Endothelial cell of umbilical vein (primary cell): ENCODE measurements at regions not wholly inside any gene's neighbourhood (a gene's known extent, or its start where the extent isn't known, plus 50 kb on each side); places are given as distances from the start of the nearest gene placed in this dataset.
"Not testable (repeated sequence)": the region's sequence is repeated elsewhere in the genome, so short reads cannot be mapped to it uniquely, and the experiment has no call there.

Experiments
- BruUV-seq: library from RNA; stranded (reverse); fragments of 400-500 nt; replicated peaks from 2 replicates; lab custom pipeline; 2021; lab: Mats Ljungman, UMichigan
- CTCF ChIA-PET: fragments of 300-600, 350-600 bp; sonication (Branson Sonifier 250); formaldehyde crosslinking; loops from one replicate; lab custom pipeline; 2021; ENCODE audit warnings: antibody characterized with exemption, inconsistent platforms; lab: Charles Lee
- POLR2A ChIA-PET: fragments of 300-600, 350-600 bp; sonication (Branson Sonifier 250); formaldehyde crosslinking; loops from one replicate; lab custom pipeline; 2021; ENCODE audit warnings: antibody characterized with exemption, inconsistent platforms; lab: Charles Lee
- DNase-seq: peaks from one replicate; pipeline ENCODE4 v3.0.0-alpha.2; 2011; ENCODE audit warnings: low read depth, low spot score
- FAIRE-seq: peaks from 2 replicates; lab custom pipeline; 2011; peaks lifted over from hg19 to GRCh38; lab: Jason Lieb, UNC
- H2AFZ ChIP-seq: 2 replicates; pipeline ENCODE4 v1.6.0; 2012; ENCODE audit warnings: low read depth, low read length, control low read depth, inconsistent platforms
- H3K27ac ChIP-seq: 2 replicates; pipeline ENCODE4 v1.5.1; 2011; ENCODE audit warnings: low read depth, mild to moderate bottlenecking, control low read depth, low read length, moderate library complexity; ENCODE audit not compliant: insufficient read depth
- H3K27me3 ChIP-seq, 2 experiments: 2 replicates each; pipeline versions ENCODE4 v1.6.0 to v1.6.1; 2011; ENCODE audit warnings: low read length in 2 of 2, mixed read lengths in 1 of 2; ENCODE audit not compliant: control insufficient read depth in 2 of 2, insufficient read depth in 2 of 2
- H3K36me3 ChIP-seq, 2 experiments: 2 replicates in 1 of 2; 3 replicates in 1 of 2; pipeline ENCODE4 v1.5.1; 2011; ENCODE audit warnings: low read length in 2 of 2, mild to moderate bottlenecking in 1 of 2, moderate library complexity in 1 of 2; ENCODE audit not compliant: control insufficient read depth in 2 of 2, insufficient read depth in 2 of 2; ENCODE audit errors: extremely low read depth in 1 of 2
- H3K4me1 ChIP-seq: 3 replicates; pipeline ENCODE4 v1.5.1; 2011; ENCODE audit warnings: mild to moderate bottlenecking, low read length; ENCODE audit not compliant: control insufficient read depth, insufficient read depth; ENCODE audit errors: extremely low read depth
- H3K4me2 ChIP-seq: 2 replicates; pipeline ENCODE4 v1.6.1; 2011; ENCODE audit warnings: low read length, control low read depth, mixed read lengths; ENCODE audit not compliant: insufficient read depth
- H3K4me3 ChIP-seq, 3 experiments: fragments of 200-600 bp in 1 of 3; sonication (generic), shearing (Covaris generic) in 1 of 3; replicated peaks in 1 of 3; 2 replicates each; pipeline ENCODE4 v1.5.1; 2011 to 2016; ENCODE audit warnings: control low read depth in 3 of 3, low read length in 3 of 3, mild to moderate bottlenecking in 2 of 3, inconsistent platforms in 1 of 3, low read depth in 1 of 3, moderate library complexity in 1 of 3; ENCODE audit not compliant: insufficient read depth in 1 of 3
- H3K79me2 ChIP-seq: 2 replicates; pipeline ENCODE4 v1.6.0; 2012; ENCODE audit warnings: low read length, inconsistent platforms; ENCODE audit not compliant: control insufficient read depth, insufficient read depth
- H3K9ac ChIP-seq: replicated peaks from 2 replicates; pipeline ENCODE3; 2011; ENCODE audit warnings: low read length, control low read depth; ENCODE audit not compliant: insufficient read depth; ENCODE audit errors: extremely low read depth
- H3K9me1 ChIP-seq: replicated peaks from 3 replicates; pipeline ENCODE4 v1.6.0; 2011; ENCODE audit warnings: mild to moderate bottlenecking, low read length; ENCODE audit not compliant: control insufficient read depth, insufficient read depth; ENCODE audit errors: extremely low read depth
- H3K9me3 ChIP-seq: replicated peaks from 2 replicates; pipeline ENCODE4 v1.5.1; 2012; ENCODE audit warnings: low read length, inconsistent platforms; ENCODE audit not compliant: control insufficient read depth, insufficient read depth
- H4K20me1 ChIP-seq: replicated peaks from 2 replicates; pipeline ENCODE3; 2011; ENCODE audit warnings: mild to moderate bottlenecking, low read length; ENCODE audit not compliant: control insufficient read depth, insufficient read depth; ENCODE audit errors: extremely low read depth
- GATA2 ChIP-seq: IDR thresholded peaks from 2 replicates; pipeline ENCODE4 v1.7.0; 2011; ENCODE audit warnings: low read depth, mild to moderate bottlenecking, moderate library complexity, mixed read lengths, low read length; ENCODE audit not compliant: insufficient read length, insufficient read depth
- MYC ChIP-seq: IDR thresholded peaks from one replicate; pipeline ENCODE4 v1.6.1; 2011; ENCODE audit warnings: mild to moderate bottlenecking, low read depth, low read length
- POLR2A ChIP-seq: IDR thresholded peaks from 2 replicates; pipeline ENCODE4 v1.6.1; 2012; ENCODE audit warnings: low read depth, mild to moderate bottlenecking, control low read depth, low read length
- POLR2AphosphoS5 ChIP-seq: IDR thresholded peaks from 2 replicates; pipeline ENCODE4 v1.6.1; 2012; ENCODE audit warnings: low read depth, mild to moderate bottlenecking, control low read depth, low read length, moderate library complexity; ENCODE audit not compliant: insufficient read depth
- dilution Hi-C: fragments of 300-500 bp; cut with MboI; formaldehyde crosslinking; loops from one replicate; pipeline ENCODE4 v1.15.0; 2019; ENCODE audit warnings: low sequenced_read_pairs; ENCODE audit not compliant: extremely low pct_ligation_motif_present
- intact Hi-C: fragments of 100-400 bp; cut with micrococcal nuclease; formaldehyde crosslinking; loops from one replicate; pipeline ENCODE4 v1.10.0; 2022
- TF ChIP-seq, protein P1 (sequence below), 2 donors: IDR thresholded peaks; 1 replicate in 1 of 2; 2 replicates in 1 of 2; pipeline ENCODE4 v1.5.1; 2011; ENCODE audit warnings: low read length in 2 of 2, mild to moderate bottlenecking in 2 of 2, moderate library complexity in 2 of 2, control low read depth in 1 of 2, inconsistent platforms in 1 of 2, low read depth in 1 of 2; ENCODE audit not compliant: insufficient read depth in 1 of 2; ENCODE audit errors: extremely low read depth in 1 of 2

DNA sequence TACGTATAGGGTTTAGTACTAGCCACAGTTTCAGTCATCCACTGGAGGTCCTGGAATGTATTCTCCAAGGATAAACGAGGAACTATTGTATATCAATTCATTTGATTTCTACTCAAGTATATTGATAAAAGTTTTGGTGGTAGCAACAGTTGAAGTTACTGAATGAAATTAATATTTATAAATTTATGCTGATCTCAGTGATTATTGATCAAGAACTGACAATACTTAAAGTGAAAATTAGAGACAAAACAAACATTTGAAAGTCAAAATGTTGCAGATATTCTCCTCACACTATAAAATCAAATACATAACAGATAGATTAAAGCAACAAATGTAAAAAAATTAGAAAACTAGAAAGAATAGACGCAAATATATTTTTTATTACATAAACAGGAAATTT is 150.9 kb upstream of the SLC35G4 start:
- POLR2A ChIA-PET = no interaction called here
- H2AFZ ChIP-seq = no peak overlapping the region
- no peaks in the 10 kb centered on the region for H3K79me2 ChIP-seq
- H3K9me1 ChIP-seq = no peaks in the 10 kb centered on the region
- no peaks in the 10 kb centered on the region for H3K36me3 ChIP-seq
- intact Hi-C loops (no loop called here), dilution Hi-C loops (no loop called here)
- no peak overlapping the region for H3K4me2 ChIP-seq
- no peak overlapping the region for H3K27ac ChIP-seq
- TF ChIP-seq GATA2 (no peak), POLR2AphosphoS5 (no peak), MYC (no peak), POLR2A (no peak)
- TF ChIP-seq, protein P1, sequence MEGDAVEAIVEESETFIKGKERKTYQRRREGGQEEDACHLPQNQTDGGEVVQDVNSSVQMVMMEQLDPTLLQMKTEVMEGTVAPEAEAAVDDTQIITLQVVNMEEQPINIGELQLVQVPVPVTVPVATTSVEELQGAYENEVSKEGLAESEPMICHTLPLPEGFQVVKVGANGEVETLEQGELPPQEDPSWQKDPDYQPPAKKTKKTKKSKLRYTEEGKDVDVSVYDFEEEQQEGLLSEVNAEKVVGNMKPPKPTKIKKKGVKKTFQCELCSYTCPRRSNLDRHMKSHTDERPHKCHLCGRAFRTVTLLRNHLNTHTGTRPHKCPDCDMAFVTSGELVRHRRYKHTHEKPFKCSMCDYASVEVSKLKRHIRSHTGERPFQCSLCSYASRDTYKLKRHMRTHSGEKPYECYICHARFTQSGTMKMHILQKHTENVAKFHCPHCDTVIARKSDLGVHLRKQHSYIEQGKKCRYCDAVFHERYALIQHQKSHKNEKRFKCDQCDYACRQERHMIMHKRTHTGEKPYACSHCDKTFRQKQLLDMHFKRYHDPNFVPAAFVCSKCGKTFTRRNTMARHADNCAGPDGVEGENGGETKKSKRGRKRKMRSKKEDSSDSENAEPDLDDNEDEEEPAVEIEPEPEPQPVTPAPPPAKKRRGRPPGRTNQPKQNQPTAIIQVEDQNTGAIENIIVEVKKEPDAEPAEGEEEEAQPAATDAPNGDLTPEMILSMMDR (IDR thresholded peaks at IDR 0.05; ENCODE audit: extremely low read depth in 1 of 2, insufficient read depth in 1 of 2, low read depth in 1 of 2, low read length in 2 of 2) = no peak
- DNase-seq (no peak), FAIRE-seq (no peak)
- CTCF ChIA-PET = no interaction called here
- no peaks in the 10 kb centered on the region for H3K9me3 ChIP-seq
- no peak overlapping the region for H3K4me3 ChIP-seq
- H3K4me1 ChIP-seq = no peaks in the 10 kb centered on the region
- H4K20me1 ChIP-seq = no peaks in the 10 kb centered on the region
- H3K27me3 ChIP-seq = no peaks in the 10 kb centered on the region
- H3K9ac ChIP-seq = no peak overlapping the region
- BruUV-seq = no TSS peak

DNA sequence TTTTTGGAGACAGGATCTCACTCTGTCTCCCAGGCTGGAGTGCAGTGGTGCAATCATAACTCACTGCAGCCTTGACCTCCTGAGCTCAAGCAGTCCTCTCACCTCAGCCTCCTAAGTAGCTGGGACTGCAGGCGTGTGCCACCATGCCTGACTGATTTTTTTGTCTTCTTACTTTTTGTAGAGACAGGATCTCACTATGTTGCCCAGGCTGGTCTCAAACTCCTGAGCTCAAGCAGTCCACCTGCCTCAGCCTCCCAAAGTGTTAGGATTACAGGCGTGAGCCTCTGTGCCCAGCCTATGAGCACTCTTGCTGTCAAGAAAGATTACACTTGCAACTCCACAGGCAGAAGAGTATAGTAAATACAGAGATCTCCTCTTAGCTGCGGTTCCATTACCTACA is 151.5 kb upstream of the SLC35G4 start:
- H4K20me1 ChIP-seq, CTCF ChIA-PET, H3K27ac ChIP-seq, H3K36me3 ChIP-seq, H3K9me1 ChIP-seq, POLR2A ChIA-PET, H3K9ac ChIP-seq, H3K4me2 ChIP-seq, H2AFZ ChIP-seq, H3K4me1 ChIP-seq, FAIRE-seq, H3K27me3 ChIP-seq, DNase-seq, H3K4me3 ChIP-seq, intact Hi-C loops, H3K9me3 ChIP-seq, BruUV-seq, H3K79me2 ChIP-seq, dilution Hi-C loops: not testable (repeated sequence)
